Activated CD8-positive, alpha-beta memory T cell treated with anti-CD3 and anti-CD28 coated beads, Interleukin-2, amount 50 U/mL, for 24 hours (primary cell): ENCODE measurements at regions not wholly inside any gene's neighbourhood (a gene's known extent, or its start where the extent isn't known, plus 50 kb on each side); places are given as distances from the start of the nearest gene placed in this dataset.
"Not testable (repeated sequence)": the region's sequence is repeated elsewhere in the genome, so short reads cannot be mapped to it uniquely, and the experiment has no call there.

ENCODE experiments used
- DNase-seq: peaks from one replicate; pipeline ENCODE4 v3.0.0-alpha.2; 2020; ENCODE audit errors: extremely low read depth

- DNase-seq = no peak
Measured at GRCh38 chr9:87406543-87407166, 91.0 kb upstream of the DAPK1 start.

DNA sequence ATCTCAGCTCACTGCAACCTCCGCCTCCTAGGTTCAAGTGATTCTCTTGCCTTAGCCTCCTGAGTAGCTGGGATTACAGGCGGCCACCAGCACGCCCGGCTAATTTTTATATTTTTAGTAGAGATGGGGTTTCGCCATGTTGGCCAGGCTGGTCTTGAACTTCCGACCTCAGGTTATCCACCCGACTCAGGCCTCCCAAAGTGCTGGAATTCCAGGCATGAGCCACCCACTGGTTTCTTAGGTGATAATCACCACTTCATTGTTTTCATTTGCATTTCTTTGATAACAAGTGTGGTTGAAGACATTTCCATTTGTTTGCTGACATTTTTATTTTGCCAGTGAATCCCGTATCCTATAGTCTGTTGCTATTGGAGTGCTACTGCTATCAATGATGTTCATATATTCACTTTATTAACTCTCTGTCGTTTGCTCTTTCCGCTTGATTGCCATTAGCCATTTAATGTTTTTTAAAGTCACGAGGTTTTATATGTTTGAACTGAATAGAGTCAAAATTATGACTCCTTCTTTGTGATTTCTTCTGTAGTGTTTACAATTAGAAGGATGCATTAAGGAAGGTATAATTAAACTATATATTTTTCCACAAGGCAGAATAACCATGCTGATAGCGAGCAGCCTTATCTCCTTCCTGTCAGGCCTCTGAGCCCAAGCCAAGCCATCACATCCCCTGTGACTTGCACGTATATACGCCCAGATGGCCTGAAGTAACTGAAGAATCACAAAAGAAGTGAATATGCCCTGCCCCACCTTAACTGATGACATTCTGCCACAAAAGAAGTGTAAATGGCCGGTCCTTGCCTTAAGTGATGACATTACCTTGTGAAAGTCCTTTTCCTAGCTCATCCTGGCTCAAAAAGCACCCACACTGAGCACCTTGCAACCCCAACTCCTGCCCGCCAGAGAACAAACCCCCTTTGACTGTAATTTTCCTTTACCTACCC is 87.3 kb upstream of the DAPK1 start:
- DNase-seq = not testable (repeated sequence)

- DNase-seq = no peak
Measured at GRCh38 chr9:87420884-87421283, 76.8 kb upstream of the DAPK1 start.

DNA sequence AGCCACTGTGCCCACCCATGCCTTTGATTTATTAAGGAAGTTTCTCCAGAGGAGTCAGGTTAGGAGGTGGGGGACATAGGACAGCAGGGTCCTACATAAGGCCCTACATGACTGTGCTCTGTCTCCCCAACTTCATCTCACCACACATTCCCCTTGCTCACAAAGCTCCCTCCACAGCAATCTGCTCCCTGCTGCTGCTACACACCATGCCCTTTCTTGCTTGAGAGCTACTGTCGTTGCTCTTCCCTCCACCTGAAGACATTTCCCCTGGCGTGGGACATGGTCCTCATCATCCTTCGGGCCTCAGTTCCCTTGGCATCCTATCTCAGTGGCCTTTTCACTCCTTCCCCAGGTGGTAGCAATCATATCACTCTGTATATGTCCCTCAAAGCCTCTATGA is 75.9 kb upstream of the DAPK1 start:
- DNase-seq = no peak

DNA sequence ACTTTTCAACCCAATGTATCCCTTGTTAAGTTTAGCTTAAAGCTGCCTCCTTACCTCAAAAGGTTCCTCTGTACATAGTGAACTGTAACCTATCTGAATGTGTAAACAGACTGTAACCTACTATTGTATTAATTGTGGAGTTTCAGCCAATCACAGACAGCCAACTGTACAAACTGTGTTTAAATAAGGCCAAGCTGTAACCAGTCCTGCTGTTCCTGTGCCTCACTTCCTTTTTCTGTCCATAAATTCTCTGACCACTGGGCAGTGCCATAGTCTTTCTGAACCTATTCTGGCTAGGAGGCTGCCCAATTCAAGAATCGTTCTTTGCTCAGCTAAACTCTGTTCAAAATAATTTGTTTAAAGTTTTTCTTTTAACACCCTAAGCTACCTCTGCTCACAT is 74.7 kb upstream of the DAPK1 start:
- DNase-seq = no peak

GRCh38 chr9:87423885-87424284 is 73.8 kb upstream of the DAPK1 start:
- DNase-seq = not testable (repeated sequence)

- no peak for DNase-seq
Measured at GRCh38 chr9:87425202-87425601, 72.5 kb upstream of the DAPK1 start.

DNA sequence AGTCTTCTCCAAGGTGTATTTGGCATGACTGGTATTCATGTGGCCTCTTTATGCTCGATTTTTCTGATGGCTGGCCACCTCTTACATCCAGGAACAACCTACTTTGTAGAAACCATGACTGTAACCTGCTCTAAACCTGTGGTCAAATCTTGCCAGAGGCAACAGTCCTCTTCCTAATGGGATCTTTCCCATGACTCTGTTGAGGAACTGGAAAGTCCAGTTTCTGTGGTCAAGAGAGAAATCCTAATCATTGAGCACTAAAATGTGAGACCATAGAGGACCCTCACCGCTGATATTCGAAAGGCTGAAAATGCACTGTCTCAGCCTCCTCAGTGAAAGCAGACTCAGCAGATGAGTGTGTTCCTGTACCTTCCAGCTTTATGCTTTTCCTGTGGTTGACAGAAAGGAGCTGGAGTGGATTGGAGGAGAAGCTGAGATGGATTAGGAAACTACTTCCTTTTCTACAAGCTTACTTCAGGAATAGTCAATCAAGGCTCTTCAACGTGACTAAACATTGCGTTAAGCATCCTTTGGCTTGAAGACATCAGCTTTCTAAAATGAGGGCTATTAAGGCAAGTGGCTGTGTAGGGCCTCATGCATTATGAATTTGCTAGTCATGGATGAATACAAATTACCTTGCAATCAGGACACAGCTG is 69.7 kb upstream of the DAPK1 start:
- DNase-seq = no peak

- no peak for DNase-seq
Measured at GRCh38 chr9:87428659-87429058, 69.0 kb upstream of the DAPK1 start.

GRCh38 chr9:87431837-87432236 is 65.8 kb upstream of the DAPK1 start:
- no peak for DNase-seq

DNA sequence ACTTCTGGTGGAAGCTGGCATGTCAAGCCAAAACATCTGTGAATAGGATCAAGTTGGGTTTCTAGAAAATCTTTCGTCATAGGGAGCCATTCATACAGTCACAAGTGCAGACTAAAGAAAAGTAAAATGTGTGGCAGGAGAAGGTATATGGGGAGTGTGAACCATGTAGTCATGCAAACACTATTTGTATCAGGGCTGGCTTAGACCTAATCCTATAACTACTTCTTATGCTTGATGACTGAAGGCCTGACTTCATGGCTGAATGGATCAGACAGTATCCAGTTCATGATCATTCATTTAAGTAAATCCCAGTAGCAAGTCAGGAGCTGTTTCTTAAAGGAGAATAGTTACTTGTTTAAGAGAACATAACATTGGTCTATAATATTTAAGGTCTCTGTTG is 63.8 kb upstream of the DAPK1 start:
- DNase-seq = no peak

DNA sequence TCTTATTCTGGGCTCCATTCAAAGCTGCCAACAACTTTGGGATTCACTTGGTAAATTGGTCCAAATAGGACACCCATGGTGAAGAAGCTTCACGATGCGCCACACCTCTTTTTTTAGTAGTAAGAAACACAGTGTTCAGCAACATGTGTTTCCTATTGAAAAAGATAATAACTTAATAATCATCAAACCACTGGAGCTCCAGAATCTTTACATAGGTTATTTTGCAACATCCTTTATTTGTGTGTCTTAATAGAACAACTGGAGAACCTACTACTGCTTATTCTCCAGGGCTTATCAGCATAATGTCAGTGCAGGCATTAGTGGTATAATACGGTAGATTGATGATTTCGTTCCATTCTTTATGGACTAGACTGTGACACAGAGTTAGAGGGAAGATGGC is 63.3 kb upstream of the DAPK1 start:
- no peak for DNase-seq

DNA sequence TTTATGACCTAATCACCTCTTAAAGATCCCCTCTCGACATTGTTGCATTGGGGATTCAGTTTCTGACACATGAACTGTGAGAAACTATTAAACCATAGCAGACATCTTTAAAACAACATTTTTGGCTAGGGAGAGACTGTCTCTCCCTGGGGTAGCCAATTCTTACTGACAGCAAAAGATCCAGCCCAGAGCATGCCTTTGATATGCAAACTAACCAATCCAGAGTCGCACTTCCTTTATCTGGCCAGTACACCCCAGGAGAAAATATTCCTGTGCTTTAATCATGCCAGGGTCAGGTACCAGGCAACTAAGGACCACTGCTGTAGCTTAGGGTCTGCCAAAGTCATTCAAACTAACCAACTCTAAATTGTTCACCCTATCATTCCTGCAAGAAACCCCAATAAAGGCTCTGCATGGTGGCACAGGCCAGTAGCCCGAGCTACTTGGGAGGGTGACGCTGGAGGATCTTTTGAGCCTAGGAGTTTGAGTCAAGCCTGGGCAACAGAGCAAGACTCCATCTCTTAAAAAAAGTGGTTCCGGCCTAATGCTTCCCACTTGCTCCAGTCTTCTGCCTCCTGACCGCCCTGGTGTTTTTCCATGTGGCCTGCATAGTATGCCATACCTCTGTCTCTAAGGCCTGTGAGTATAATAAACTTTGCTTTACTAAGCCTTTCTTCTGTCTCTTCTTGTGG is 62.3 kb upstream of the DAPK1 start:
- no peak for DNase-seq

GRCh38 chr9:87436716-87437115 is 61.0 kb upstream of the DAPK1 start:
- DNase-seq = no peak

GRCh38 chr9:87437966-87438365 is 59.7 kb upstream of the DAPK1 start:
- DNase-seq = no peak

DNA sequence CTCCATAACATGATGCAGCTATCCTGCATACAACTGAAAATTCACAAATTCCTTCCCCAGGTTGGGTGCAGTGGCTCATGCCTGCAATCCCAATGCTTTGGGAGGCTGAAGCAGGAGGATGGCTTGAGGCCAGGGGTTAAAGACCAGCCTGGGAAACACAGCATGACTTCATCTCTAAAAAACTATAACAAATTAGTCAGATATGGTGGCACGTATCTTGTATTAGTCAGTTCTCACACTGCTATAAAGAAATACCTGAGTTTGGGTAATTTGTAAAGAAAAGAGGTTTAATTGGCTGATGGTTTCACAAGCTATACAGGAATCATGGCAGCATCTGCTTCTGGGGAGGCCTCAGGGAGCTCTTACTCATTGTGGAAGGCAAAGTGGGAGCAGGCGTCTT is 56.4 kb upstream of the DAPK1 start:
- DNase-seq = no peak

DNA sequence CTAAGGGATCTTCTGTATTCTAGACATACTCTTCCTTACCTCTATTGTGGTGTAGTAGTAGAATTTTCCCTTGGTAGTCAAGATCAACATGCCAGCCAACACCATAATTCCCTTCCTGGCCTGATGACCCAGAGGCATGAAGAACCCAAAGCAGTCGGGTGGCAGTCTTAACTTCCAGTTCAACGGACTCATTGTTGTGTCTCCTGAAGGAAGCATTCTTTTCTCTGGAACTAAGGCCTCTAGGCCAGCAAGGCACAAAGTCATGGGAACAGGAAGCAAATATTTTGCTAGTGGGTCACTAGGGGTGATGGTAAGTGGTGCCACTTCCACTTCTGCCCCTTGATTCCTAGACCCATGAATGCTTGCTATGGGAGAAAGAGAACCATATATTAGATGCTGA is 55.2 kb upstream of the DAPK1 start:
- DNase-seq = no peak

- no peak for DNase-seq
Measured at GRCh38 chr9:87443006-87443405, 54.7 kb upstream of the DAPK1 start.

DNA sequence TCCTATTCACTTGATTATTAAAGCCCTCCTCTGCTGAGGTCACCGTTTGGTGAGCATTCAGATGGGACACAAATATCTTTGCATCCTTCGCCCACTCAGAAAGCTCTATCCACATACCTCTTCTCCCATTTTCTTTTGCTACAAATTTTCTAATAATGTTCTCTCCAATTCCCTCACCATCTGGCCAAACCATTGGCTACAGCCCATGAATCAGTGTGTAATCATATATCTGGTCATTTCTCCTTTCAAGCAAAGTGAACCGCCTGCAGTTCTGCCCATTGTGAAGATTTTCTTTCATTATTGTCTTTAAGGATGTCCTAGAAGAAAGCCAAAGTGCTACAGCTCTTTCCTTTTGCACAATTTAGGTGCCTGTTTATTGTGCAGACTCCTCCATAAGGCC is 54.2 kb upstream of the DAPK1 start:
- DNase-seq = no peak

- DNase-seq = no peak
Measured at GRCh38 chr9:87445646-87446045, 52.0 kb upstream of the DAPK1 start.

GRCh38 chr9:87446527-87446926 is 51.1 kb upstream of the DAPK1 start:
- no peak for DNase-seq
